Memory B cell (primary cell): ENCODE measurements at regions not wholly inside any gene's neighbourhood (a gene's known extent, or its start where the extent isn't known, plus 50 kb on each side); places are given as distances from the start of the nearest gene placed in this dataset.

Experiments used
- ATAC-seq: fragments of 150-1000 bp; cut with Tn5 transposase; 2 replicates; pipeline ENCODE4 v1.10.0; 2021; ENCODE audit warnings: low read depth, mild to moderate bottlenecking, moderate library complexity
- DNase-seq, 2 donors: peaks; one replicate each; pipeline ENCODE4 v3.0.0; 2022; ENCODE audit warnings: low spot score in 2 of 2
- H3K27ac Mint-ChIP-seq: one replicate; pipeline ENCODE4 v1.8.0; 2022; ENCODE audit warnings: mild to moderate bottlenecking, moderate library complexity, mixed read lengths
- H3K27me3 Mint-ChIP-seq: one replicate; pipeline ENCODE4 v1.8.0; 2022; ENCODE audit warnings: mixed read lengths
- H3K36me3 Mint-ChIP-seq: one replicate; pipeline ENCODE4 v1.8.0; 2022; ENCODE audit warnings: mild to moderate bottlenecking, mixed read lengths
- H3K4me1 Mint-ChIP-seq: one replicate; pipeline ENCODE4 v1.8.0; 2022; ENCODE audit warnings: mixed read lengths
- H3K4me3 Mint-ChIP-seq: one replicate; pipeline ENCODE4 v1.8.0; 2022; ENCODE audit warnings: mild to moderate bottlenecking, moderate library complexity, mixed read lengths
- H3K9me3 Mint-ChIP-seq: one replicate; pipeline ENCODE4 v1.8.0; 2022; ENCODE audit warnings: mixed read lengths

DNA sequence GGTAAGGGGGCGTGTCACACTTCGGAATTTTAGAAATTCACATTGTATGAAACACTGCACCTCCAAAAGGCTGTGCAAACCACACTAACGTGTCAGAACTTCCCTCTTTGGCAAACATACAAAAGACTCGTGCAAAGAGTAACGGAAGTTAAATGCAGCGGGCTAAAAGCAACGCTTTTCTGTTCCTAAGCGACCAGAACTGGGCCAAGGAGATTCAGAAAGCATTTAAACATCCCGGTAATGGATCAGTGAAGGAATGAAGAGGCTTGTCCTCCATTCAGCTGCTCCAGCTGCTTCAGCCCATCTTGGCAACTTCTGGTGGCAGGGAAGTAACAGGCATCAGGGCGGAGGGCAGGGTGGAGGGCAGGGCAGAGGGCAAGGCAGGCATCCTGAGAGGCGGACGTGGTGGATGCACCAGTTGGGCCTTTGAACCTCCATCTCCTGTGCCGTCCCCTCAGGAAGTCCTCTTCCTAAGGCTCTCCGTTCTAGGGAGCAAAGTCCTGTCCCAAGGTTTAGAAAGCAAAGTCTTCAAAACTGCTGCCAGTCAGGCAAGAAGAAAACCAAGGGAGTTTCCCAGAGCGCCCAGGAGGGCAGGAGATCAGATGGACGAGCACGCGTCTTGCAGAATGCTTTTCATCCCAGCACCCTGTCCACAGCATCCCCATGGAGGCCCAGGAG lies 230.7 kb downstream of the ZNF516 start:
- Mint-ChIP-seq H3K27me3 (peaks cover 1% of the 10 kb centered on the region), H3K9me3 (peaks cover 1% of the 10 kb centered on the region), H3K4me3 (no peak overlapping the region), H3K27ac (no peak overlapping the region), H3K36me3 (no peaks in the 10 kb centered on the region), H3K4me1 (no peaks in the 10 kb centered on the region)
- no peak for DNase-seq
- no peak for ATAC-seq

- Mint-ChIP-seq H3K36me3 (no peaks in the 10 kb centered on the region), H3K27ac (no peak overlapping the region)
Measured at GRCh38 chr18:76263046-76264005, 231.7 kb downstream of the ZNF516 start.

DNA sequence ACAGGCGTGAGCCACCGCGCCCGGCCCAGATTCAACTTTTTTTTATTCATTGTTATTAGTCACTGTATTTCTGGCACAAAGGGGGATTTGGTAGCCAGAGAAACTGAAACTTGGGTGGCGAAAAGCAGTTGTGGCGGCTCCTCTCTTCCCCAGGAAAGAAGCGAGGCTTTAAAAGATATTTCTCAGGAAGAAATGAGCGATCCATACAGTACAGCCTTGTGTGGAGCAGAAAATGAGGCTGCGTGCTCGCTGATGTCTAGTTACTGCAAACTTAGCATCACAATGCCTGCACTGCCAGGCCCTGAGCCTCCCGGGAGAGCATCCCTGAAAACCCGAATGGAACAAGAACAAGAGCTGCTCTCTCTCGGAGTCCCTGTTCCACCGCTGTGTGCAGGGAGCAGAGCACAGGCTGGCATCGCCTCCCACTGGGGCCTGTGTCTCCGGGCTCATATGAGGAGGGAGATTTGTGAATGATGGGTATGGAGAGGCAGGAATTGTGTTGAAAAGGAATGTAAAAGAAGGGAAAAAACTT lies 234.0 kb downstream of the ZNF516 start:
- no peaks in the 10 kb centered on the region for H3K4me1 Mint-ChIP-seq
- no peak overlapping the region for H3K27ac Mint-ChIP-seq
- H3K4me3 Mint-ChIP-seq = no peak overlapping the region
- DNase-seq = no peak
- H3K36me3 Mint-ChIP-seq = no peaks in the 10 kb centered on the region
- ATAC-seq = no peak
- H3K9me3 Mint-ChIP-seq = no peaks in the 10 kb centered on the region
- H3K27me3 Mint-ChIP-seq = peaks cover 1% of the 10 kb centered on the region

More at GRCh38 chr18:76263046-76264005, 231.7 kb downstream of the ZNF516 start:
- no peak overlapping the region for H3K4me3 Mint-ChIP-seq
- peaks cover 1% of the 10 kb centered on the region for H3K9me3 Mint-ChIP-seq
- no peaks in the 10 kb centered on the region for H3K4me1 Mint-ChIP-seq
- ATAC-seq = no peak
- no peak for DNase-seq
- H3K27me3 Mint-ChIP-seq = peaks cover 1% of the 10 kb centered on the region

GRCh38 chr18:76259711-76260110 lies 235.3 kb downstream of the ZNF516 start:
- no peaks in the 10 kb centered on the region for H3K9me3 Mint-ChIP-seq
- no peaks in the 10 kb centered on the region for H3K4me1 Mint-ChIP-seq
- H3K27ac Mint-ChIP-seq = no peak overlapping the region
- ATAC-seq = no peak
- peaks cover 1% of the 10 kb centered on the region for H3K27me3 Mint-ChIP-seq
- no peak for DNase-seq
- H3K36me3 Mint-ChIP-seq = no peaks in the 10 kb centered on the region
- H3K4me3 Mint-ChIP-seq = no peak overlapping the region

- Mint-ChIP-seq H3K4me3 (no peak overlapping the region), H3K36me3 (no peaks in the 10 kb centered on the region), H3K9me3 (no peaks in the 10 kb centered on the region), H3K27me3 (peaks cover 1% of the 10 kb centered on the region), H3K4me1 (no peaks in the 10 kb centered on the region), H3K27ac (no peak overlapping the region)
- ATAC-seq (no peak), DNase-seq (no peak)
Measured at GRCh38 chr18:76259096-76259495, 235.9 kb downstream of the ZNF516 start.

DNA sequence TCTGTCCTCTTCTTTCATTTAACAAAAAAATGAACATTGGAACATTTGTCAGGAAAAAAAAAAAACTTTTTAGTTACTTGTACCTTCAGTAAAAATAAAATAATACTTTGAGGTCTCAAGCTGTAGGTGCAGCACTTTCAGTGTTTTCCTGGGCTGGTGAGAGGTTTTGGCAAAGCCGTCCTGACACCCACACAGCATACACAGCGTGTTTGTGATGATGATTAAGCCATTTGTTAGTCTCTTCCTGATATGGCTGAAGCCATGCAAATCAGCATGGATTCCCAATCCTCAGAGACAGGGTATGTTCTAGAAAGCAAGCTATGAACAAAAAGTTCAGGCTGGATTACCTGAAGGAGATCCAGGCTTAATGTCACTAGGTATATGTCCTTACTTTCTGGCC lies 236.8 kb downstream of the ZNF516 start:
- Mint-ChIP-seq H3K9me3 (no peaks in the 10 kb centered on the region), H3K27me3 (no peaks in the 10 kb centered on the region), H3K4me1 (no peaks in the 10 kb centered on the region), H3K4me3 (no peak overlapping the region), H3K36me3 (no peaks in the 10 kb centered on the region), H3K27ac (no peak overlapping the region)
- ATAC-seq (no peak), DNase-seq (no peak)

- no peaks in the 10 kb centered on the region for H3K9me3 Mint-ChIP-seq
- no peak overlapping the region for H3K4me3 Mint-ChIP-seq
- ATAC-seq = no peak
Measured at GRCh38 chr18:76255070-76255683, 239.9 kb downstream of the ZNF516 start.

GRCh38 chr18:76252880-76253279 lies 242.2 kb downstream of the ZNF516 start:
- H3K9me3 Mint-ChIP-seq = no peaks in the 10 kb centered on the region

More at GRCh38 chr18:76255070-76255683, 239.9 kb downstream of the ZNF516 start:
- DNase-seq = no peak
- no peaks in the 10 kb centered on the region for H3K4me1 Mint-ChIP-seq
- H3K27me3 Mint-ChIP-seq = no peaks in the 10 kb centered on the region
- H3K27ac Mint-ChIP-seq = no peak overlapping the region
- H3K36me3 Mint-ChIP-seq = no peaks in the 10 kb centered on the region

DNA sequence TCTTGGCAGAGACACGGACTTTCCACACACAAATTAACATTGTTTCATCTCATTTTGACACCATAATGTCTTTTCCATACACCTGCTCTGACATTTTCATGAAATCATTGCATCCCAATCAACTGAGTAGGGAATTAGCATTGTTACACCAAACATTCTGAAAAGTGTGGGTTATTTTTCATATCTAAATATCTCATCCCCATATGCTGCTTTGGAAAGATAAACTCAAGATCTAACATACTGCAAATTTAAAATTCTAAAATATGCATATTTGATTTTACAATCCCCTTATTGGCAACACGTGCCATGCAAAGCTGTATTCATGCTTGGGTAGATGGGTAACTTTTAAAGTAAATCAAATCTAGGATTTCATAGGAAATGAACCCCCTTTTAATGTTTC lies 242.9 kb downstream of the ZNF516 start:
- Mint-ChIP-seq H3K27me3 (no peaks in the 10 kb centered on the region), H3K27ac (no peak overlapping the region), H3K36me3 (no peaks in the 10 kb centered on the region), H3K4me3 (no peak overlapping the region), H3K9me3 (no peaks in the 10 kb centered on the region), H3K4me1 (no peaks in the 10 kb centered on the region)
- DNase-seq = no peak
- ATAC-seq = no peak

More at GRCh38 chr18:76252880-76253279, 242.2 kb downstream of the ZNF516 start:
- Mint-ChIP-seq H3K27me3 (no peaks in the 10 kb centered on the region), H3K4me1 (no peaks in the 10 kb centered on the region), H3K27ac (no peak overlapping the region), H3K4me3 (no peak overlapping the region), H3K36me3 (no peaks in the 10 kb centered on the region)
- ATAC-seq = no peak
- no peak for DNase-seq

DNA sequence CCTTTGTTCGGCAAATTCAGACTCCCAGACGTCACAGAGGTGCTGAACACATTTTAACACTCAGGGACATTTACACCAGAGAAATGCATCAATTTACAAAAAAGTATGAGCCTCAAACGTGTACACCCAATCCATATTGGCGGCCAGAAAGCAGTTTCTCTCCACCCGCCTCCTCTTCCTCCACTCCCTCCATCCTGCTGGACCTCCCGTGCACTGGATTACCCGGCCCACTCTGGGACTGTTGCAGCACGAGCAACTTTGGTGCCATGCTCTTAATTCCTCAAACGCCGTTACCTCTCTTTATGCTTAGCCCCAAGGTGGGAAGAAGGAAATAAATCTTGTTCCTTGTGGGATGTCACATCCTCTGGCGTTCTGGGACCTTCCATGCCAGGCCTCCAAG lies 243.4 kb downstream of the ZNF516 start:
- H3K4me1 Mint-ChIP-seq = no peaks in the 10 kb centered on the region
- ATAC-seq (no peak), DNase-seq (no peak)
- H3K27ac Mint-ChIP-seq = no peak overlapping the region
- H3K4me3 Mint-ChIP-seq = no peak overlapping the region
- H3K36me3 Mint-ChIP-seq = no peaks in the 10 kb centered on the region
- H3K9me3 Mint-ChIP-seq = peaks cover 2% of the 10 kb centered on the region
- no peaks in the 10 kb centered on the region for H3K27me3 Mint-ChIP-seq

GRCh38 chr18:76246590-76246989 lies 248.5 kb downstream of the ZNF516 start:
- DNase-seq (no peak), ATAC-seq (no peak)
- no peaks in the 10 kb centered on the region for H3K4me1 Mint-ChIP-seq
- no peaks in the 10 kb centered on the region for H3K27me3 Mint-ChIP-seq
- H3K4me3 Mint-ChIP-seq = no peak overlapping the region
- H3K27ac Mint-ChIP-seq = no peak overlapping the region
- H3K9me3 Mint-ChIP-seq = peaks cover 2% of the 10 kb centered on the region
- no peaks in the 10 kb centered on the region for H3K36me3 Mint-ChIP-seq

DNA sequence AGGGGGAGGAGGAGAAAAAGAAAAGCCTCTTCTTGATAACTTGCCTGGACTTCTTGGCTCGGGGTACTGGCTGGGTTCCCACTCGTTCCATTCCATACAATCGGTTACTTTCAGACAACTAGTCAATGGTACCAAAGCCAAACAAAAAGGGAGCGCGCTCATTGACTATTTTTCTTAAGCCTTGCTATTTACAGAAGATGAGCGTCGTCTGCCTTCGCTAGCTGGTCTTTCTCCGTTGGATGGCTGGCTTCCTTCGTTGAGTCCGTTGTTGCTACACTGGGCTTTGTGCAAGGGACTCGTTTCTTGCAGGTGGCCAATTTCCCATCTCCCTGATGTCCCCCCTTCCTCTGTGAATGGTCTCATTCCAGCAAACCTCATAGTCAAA lies 260.4 kb downstream of the ZNF516 start:
- no peak for DNase-seq
- Mint-ChIP-seq H3K4me3 (no peak overlapping the region), H3K36me3 (no peaks in the 10 kb centered on the region), H3K27me3 (peaks cover 5% of the 10 kb centered on the region), H3K9me3 (peaks cover 10% of the 10 kb centered on the region), H3K4me1 (no peaks in the 10 kb centered on the region), H3K27ac (no peak overlapping the region)
- ATAC-seq = no peak

DNA sequence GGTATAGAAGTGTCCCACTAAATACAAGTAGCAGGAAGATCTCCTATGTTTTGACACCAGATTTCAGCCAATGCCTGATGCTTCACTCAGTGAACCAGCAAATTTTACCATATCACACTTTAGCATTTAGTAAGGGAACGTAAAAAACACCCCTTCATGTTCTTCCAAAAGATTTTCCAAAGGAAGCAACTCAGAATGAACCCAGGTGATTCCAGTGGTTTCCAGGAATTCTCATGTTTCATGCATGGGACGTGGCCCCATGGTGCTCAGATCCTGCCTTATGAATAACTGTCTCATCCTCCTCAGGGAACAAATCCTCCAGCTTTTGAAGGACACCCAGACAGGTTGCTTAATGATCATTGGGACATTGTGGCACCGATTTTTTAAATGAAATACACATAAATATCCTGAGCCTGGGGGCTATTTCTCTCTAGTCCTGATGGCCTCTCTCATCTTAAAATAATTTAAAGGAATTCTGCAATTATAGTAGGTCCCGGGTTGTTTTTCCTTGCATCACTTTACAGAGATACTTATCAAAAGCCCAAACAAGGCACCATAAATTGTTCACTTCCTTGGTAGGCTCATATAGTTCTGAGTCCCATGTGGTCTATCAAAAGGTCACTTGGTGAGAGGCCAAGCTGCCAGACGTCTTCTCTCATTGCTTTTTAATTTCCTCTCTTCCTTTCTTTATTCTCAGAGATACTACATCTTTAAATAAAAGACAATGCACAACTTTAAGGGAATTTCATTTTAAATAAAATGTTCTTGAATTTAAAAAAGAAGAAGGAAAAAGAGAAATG lies 261.0 kb downstream of the ZNF516 start:
- no peak for DNase-seq
- Mint-ChIP-seq H3K27ac (no peak overlapping the region), H3K4me1 (no peaks in the 10 kb centered on the region), H3K9me3 (peaks cover 10% of the 10 kb centered on the region), H3K4me3 (no peak overlapping the region), H3K27me3 (peaks cover 5% of the 10 kb centered on the region), H3K36me3 (no peaks in the 10 kb centered on the region)
- no peak for ATAC-seq
